ENCODE measurements at regions not wholly inside any gene's neighbourhood (a gene's known extent, or its start where the extent isn't known, plus 50 kb on each side); places are given as distances from the start of the nearest gene placed in this dataset.

DNA sequence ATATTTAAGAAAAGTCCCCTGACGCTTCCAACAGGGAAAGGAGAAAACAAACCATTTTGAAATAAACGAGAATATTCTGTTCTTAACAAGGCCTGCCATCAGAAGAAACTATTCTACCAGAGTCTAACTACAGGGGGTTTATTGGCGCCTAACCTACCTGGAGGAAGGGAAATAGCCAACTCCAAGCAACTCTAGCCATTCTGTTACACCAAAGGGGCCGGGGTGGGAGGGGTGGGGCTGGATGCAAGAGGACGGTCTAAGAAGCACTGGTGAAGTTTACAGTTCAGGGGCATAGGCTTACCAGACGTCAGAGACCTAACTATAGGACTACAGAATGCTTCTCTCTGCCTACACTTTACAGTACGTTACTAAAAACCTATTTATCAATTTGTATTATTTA, 60.5 kb upstream of the GALNT5 start:
- H3K4me1 ChIP-seq (ENCODE audit: control insufficient read depth in 1 of 2, low read depth in 2 of 2) = no peaks in the 10 kb centered on the region
- no peaks in the 10 kb centered on the region for H3K36me3 ChIP-seq
- no peak for DNase-seq (ENCODE audit: low spot score)
- H3K9me3 ChIP-seq = no peaks in the 10 kb centered on the region
- TF ChIP-seq, protein P1, sequence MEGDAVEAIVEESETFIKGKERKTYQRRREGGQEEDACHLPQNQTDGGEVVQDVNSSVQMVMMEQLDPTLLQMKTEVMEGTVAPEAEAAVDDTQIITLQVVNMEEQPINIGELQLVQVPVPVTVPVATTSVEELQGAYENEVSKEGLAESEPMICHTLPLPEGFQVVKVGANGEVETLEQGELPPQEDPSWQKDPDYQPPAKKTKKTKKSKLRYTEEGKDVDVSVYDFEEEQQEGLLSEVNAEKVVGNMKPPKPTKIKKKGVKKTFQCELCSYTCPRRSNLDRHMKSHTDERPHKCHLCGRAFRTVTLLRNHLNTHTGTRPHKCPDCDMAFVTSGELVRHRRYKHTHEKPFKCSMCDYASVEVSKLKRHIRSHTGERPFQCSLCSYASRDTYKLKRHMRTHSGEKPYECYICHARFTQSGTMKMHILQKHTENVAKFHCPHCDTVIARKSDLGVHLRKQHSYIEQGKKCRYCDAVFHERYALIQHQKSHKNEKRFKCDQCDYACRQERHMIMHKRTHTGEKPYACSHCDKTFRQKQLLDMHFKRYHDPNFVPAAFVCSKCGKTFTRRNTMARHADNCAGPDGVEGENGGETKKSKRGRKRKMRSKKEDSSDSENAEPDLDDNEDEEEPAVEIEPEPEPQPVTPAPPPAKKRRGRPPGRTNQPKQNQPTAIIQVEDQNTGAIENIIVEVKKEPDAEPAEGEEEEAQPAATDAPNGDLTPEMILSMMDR (IDR thresholded peaks at IDR 0.05) = no peak
- no peak for ATAC-seq (ENCODE audit: insufficient number of reproducible peaks, low FRiP score, low read depth)
- H3K27ac ChIP-seq = no peak overlapping the region
- H3K27me3 ChIP-seq (replicated peaks; ENCODE audit: insufficient read depth) = no peaks in the 10 kb centered on the region
- H3K4me3 ChIP-seq = no peak overlapping the region

DNA sequence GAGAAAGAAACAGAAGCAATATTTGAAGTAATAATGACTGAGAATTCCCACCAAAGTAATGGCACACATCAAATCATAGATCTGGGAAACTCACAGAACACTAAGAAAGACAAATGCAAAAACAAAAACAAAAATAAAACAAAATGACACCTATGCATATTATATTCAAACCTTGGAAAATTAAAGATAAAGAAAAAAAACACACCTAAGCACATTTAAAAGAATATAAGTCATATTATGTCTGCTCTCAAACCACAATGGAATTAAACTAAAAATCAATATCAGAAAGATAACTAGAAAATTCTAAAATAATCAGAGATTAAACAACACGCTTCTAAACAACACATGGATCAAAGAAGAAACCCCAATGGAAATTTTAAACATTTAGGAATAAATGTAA, 59.7 kb upstream of the GALNT5 start:
- ATAC-seq (ENCODE audit: insufficient number of reproducible peaks, low FRiP score, low read depth) (no peak), DNase-seq (ENCODE audit: low spot score) (no peak)
- H3K4me1 ChIP-seq (ENCODE audit: control insufficient read depth in 1 of 2, low read depth in 2 of 2) = no peaks in the 10 kb centered on the region
- TF ChIP-seq, protein P1 (IDR thresholded peaks at IDR 0.05) = no peak
- H3K27ac ChIP-seq = no peak overlapping the region
- H3K4me3 ChIP-seq = no peak overlapping the region
- H3K36me3 ChIP-seq = no peaks in the 10 kb centered on the region
- H3K27me3 ChIP-seq (replicated peaks; ENCODE audit: insufficient read depth) = no peaks in the 10 kb centered on the region
- H3K9me3 ChIP-seq = no peaks in the 10 kb centered on the region

DNA sequence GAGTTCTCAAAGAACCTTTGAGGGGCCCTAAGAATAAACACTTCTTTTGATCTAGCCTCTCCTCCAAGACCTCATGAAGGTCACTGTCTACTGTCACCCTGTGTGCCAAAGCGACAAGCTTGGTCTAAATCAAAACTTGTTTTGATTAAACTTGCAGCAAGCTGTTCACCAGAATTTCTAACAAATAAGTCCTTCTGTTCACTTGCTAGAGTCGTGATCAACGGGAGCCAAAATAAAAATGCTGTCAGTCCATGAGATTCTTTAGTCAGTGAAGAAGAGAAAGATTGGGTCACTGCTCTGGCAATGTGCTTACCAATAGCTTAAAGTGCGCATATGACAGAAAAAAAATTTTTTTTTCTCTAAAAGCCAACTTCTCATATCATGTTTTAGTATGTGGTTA, 53.9 kb upstream of the GALNT5 start:
- ATAC-seq (ENCODE audit: insufficient number of reproducible peaks, low FRiP score, low read depth) (no peak), DNase-seq (ENCODE audit: low spot score) (no peak)
- no peak overlapping the region for H3K4me3 ChIP-seq
- no peaks in the 10 kb centered on the region for H3K4me1 ChIP-seq (ENCODE audit: control insufficient read depth in 1 of 2, low read depth in 2 of 2)
- H3K27ac ChIP-seq = no peak overlapping the region
- H3K36me3 ChIP-seq = no peaks in the 10 kb centered on the region
- TF ChIP-seq, protein P1 (IDR thresholded peaks at IDR 0.05) = no peak
- no peaks in the 10 kb centered on the region for H3K9me3 ChIP-seq
- H3K27me3 ChIP-seq (replicated peaks; ENCODE audit: insufficient read depth) = no peaks in the 10 kb centered on the region

DNA sequence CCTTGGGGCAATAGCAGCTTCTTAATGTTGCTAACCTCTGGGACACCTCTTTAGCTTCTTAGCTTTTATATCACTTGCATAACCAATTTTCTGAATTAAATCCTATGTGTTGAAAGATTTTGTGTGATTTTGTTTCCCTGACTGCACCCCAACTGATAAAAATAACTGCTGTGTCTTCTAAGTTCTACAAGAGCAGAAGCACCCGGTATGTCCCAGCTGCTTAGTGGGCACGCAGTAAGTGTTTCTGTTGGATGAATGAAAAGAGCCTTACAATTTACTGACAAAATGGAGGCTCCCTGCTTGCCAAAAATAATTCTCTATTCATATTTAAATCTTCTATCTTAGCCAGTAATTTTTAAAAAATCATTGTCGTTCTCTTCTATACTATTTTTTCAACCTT, 53.1 kb upstream of the GALNT5 start:
- Histone ChIP-seq H3K4me1 (ENCODE audit: control insufficient read depth in 1 of 2, low read depth in 2 of 2) (no peaks in the 10 kb centered on the region), H3K27me3 (replicated peaks; ENCODE audit: insufficient read depth) (no peaks in the 10 kb centered on the region), H3K4me3 (no peak overlapping the region), H3K36me3 (no peaks in the 10 kb centered on the region), H3K9me3 (no peaks in the 10 kb centered on the region), H3K27ac (no peak overlapping the region)
- ATAC-seq (ENCODE audit: insufficient number of reproducible peaks, low FRiP score, low read depth) = no peak
- TF ChIP-seq, protein P1 (IDR thresholded peaks at IDR 0.05) = no peak
- no peak for DNase-seq (ENCODE audit: low spot score)

DNA sequence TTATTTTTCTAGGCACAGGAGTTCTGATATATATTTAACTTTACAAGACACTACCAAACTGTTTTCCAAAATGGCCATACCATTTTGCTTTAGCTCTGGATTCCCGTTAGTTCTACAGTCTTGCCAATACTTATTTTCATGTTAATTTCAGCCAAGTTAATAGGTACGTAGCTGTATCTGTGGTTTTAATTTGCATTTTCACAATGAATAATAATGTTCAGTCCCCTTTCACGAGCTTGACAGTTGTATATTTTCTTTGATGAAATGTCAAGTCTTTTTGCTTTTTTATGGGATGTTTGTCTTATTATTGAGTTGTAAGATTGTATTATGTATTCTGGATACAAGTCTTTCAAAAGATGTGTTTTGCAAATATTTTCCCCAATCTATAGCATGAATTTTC, 50.6 kb upstream of the GALNT5 start:
- H3K9me3 ChIP-seq = no peaks in the 10 kb centered on the region
- ATAC-seq (ENCODE audit: insufficient number of reproducible peaks, low FRiP score, low read depth) (no peak), DNase-seq (ENCODE audit: low spot score) (no peak)
- H3K27ac ChIP-seq = no peak overlapping the region
- H3K27me3 ChIP-seq (replicated peaks; ENCODE audit: insufficient read depth) = no peaks in the 10 kb centered on the region
- no peak overlapping the region for H3K4me3 ChIP-seq
- no peaks in the 10 kb centered on the region for H3K4me1 ChIP-seq (ENCODE audit: control insufficient read depth in 1 of 2, low read depth in 2 of 2)
- H3K36me3 ChIP-seq = no peaks in the 10 kb centered on the region
- TF ChIP-seq, protein P1 (IDR thresholded peaks at IDR 0.05) = no peak

Data from thoracic aorta (tissue), 2 donors.